ENCODE measurements at regions not wholly inside any gene's neighbourhood (a gene's known extent, or its start where the extent isn't known, plus 50 kb on each side); places are given as distances from the start of the nearest gene placed in this dataset.

- TF ChIP-seq CTCF (IDR thresholded peaks at IDR 0.05), result peak; percentile 90
- TF ChIP-seq ZFX (IDR thresholded peaks at IDR 0.05; ENCODE audit: borderline replicate concordance), result no peak
Observed at GRCh38 chr17:36705874-36706731, 104.7 kb downstream of the MRM1 start.

GRCh38 chr17:36707904-36708303 is 106.5 kb downstream of the MRM1 start:
- TF ChIP-seq ZFX (IDR thresholded peaks at IDR 0.05; ENCODE audit: borderline replicate concordance) (no peak), CTCF (IDR thresholded peaks at IDR 0.05) (no peak)

More at GRCh38 chr17:36705874-36706731, 104.7 kb downstream of the MRM1 start:
- H3K27ac ChIP-seq, result no peak overlapping the region

GRCh38 chr17:36714789-36715188 is 113.4 kb downstream of the MRM1 start:
- H3K27ac ChIP-seq, result no peak overlapping the region
- TF ChIP-seq CTCF (IDR thresholded peaks at IDR 0.05) (no peak), ZFX (IDR thresholded peaks at IDR 0.05; ENCODE audit: borderline replicate concordance) (no peak)

More at GRCh38 chr17:36707904-36708303, 106.5 kb downstream of the MRM1 start:
- H3K27ac ChIP-seq, result no peak overlapping the region

GRCh38 chr17:36715951-36716350 is 114.6 kb downstream of the MRM1 start:
- TF ChIP-seq ZFX (IDR thresholded peaks at IDR 0.05; ENCODE audit: borderline replicate concordance), result no peak
- TF ChIP-seq CTCF (IDR thresholded peaks at IDR 0.05), result no peak
- H3K27ac ChIP-seq, result no peak overlapping the region

GRCh38 chr17:36717088-36717487 is 115.7 kb downstream of the MRM1 start:
- TF ChIP-seq CTCF (IDR thresholded peaks at IDR 0.05) (no peak), ZFX (IDR thresholded peaks at IDR 0.05; ENCODE audit: borderline replicate concordance) (no peak)
- H3K27ac ChIP-seq, result no peak overlapping the region

- H3K27ac ChIP-seq, result no peak overlapping the region
- TF ChIP-seq ZFX (IDR thresholded peaks at IDR 0.05; ENCODE audit: borderline replicate concordance) (no peak), CTCF (IDR thresholded peaks at IDR 0.05) (no peak)
Observed at GRCh38 chr17:36720131-36720530, 118.7 kb downstream of the MRM1 start.

- H3K27ac ChIP-seq, result no peak overlapping the region
- TF ChIP-seq ZFX (IDR thresholded peaks at IDR 0.05; ENCODE audit: borderline replicate concordance), result no peak
- no peak for TF ChIP-seq CTCF (IDR thresholded peaks at IDR 0.05)
Observed at GRCh38 chr17:36721560-36722120, 120.3 kb downstream of the MRM1 start.
